MV-4-11 (cell line): ENCODE measurements at regions not wholly inside any gene's neighbourhood (a gene's known extent, or its start where the extent isn't known, plus 50 kb on each side); places are given as distances from the start of the nearest gene placed in this dataset.

Experiments
- DNase-seq: peaks from one replicate; lab custom pipeline; 2025; lab: John Stamatoyannopoulos, UW

GRCh38 chr7:52897288-52897687, 138.1 kb upstream of the POM121L12 start:
- DNase-seq: no peak

GRCh38 chr7:52877240-52877639, 158.2 kb upstream of the POM121L12 start:
- no peak for DNase-seq

GRCh38 chr7:52876402-52876801, 159.0 kb upstream of the POM121L12 start:
- no peak for DNase-seq

- DNase-seq: no peak
Observed at GRCh38 chr7:52863652-52864051, 171.8 kb upstream of the POM121L12 start.

GRCh38 chr7:52862321-52862720, 173.1 kb upstream of the POM121L12 start:
- DNase-seq: no peak

GRCh38 chr7:52857367-52857766, 178.1 kb upstream of the POM121L12 start:
- DNase-seq: no peak

GRCh38 chr7:52854681-52855080, 180.8 kb upstream of the POM121L12 start:
- DNase-seq: no peak

GRCh38 chr7:52851547-52851946, 183.9 kb upstream of the POM121L12 start:
- DNase-seq: no peak

- DNase-seq: no peak
Observed at GRCh38 chr7:52843436-52843835, 192.0 kb upstream of the POM121L12 start.

GRCh38 chr7:52842202-52842900, 193.1 kb upstream of the POM121L12 start:
- DNase-seq: no peak

GRCh38 chr7:52838981-52839411, 196.4 kb upstream of the POM121L12 start:
- DNase-seq: no peak

GRCh38 chr7:52831321-52831720, 204.1 kb upstream of the POM121L12 start:
- DNase-seq: no peak

GRCh38 chr7:52830801-52831200, 204.6 kb upstream of the POM121L12 start:
- no peak for DNase-seq

- peak; percentile 73 for DNase-seq
Observed at GRCh38 chr7:52826515-52827265, 208.7 kb upstream of the POM121L12 start.

- no peak for DNase-seq
Observed at GRCh38 chr7:52825611-52826010, 209.8 kb upstream of the POM121L12 start.

GRCh38 chr7:52811537-52811936, 223.9 kb upstream of the POM121L12 start:
- DNase-seq: no peak

- DNase-seq: no peak
Observed at GRCh38 chr7:52799817-52800216, 235.6 kb upstream of the POM121L12 start.

GRCh38 chr7:52797801-52798200, 237.6 kb upstream of the POM121L12 start:
- no peak for DNase-seq

GRCh38 chr7:52794621-52795020, 240.8 kb upstream of the POM121L12 start:
- DNase-seq: no peak

- no peak for DNase-seq
Observed at GRCh38 chr7:52791176-52791700, 244.2 kb upstream of the POM121L12 start.

GRCh38 chr7:52786174-52786573, 249.3 kb upstream of the POM121L12 start:
- DNase-seq: no peak

GRCh38 chr7:52782348-52782747, 253.1 kb upstream of the POM121L12 start:
- DNase-seq: no peak

- no peak for DNase-seq
Observed at GRCh38 chr7:52781250-52781649, 254.2 kb upstream of the POM121L12 start.
